H9 (cell line): ENCODE measurements at regions not wholly inside any gene's neighbourhood (a gene's known extent, or its start where the extent isn't known, plus 50 kb on each side); places are given as distances from the start of the nearest gene placed in this dataset.

Source experiments
- DNase-seq: peaks from one replicate; pipeline ENCODE4 v3.0.0-alpha.2; 2017
- H2AFZ ChIP-seq: one replicate; pipeline ENCODE4 v1.6.1; 2013; ENCODE audit warnings: mild to moderate bottlenecking, low read length, control low read depth, moderate library complexity
- H2AK5ac ChIP-seq: 2 replicates; pipeline ENCODE4 v1.6.1; 2013; ENCODE audit warnings: low read length, control low read depth, mixed read lengths; ENCODE audit not compliant: insufficient read length
- H2BK120ac ChIP-seq: one replicate; pipeline ENCODE4 v1.6.1; 2013; ENCODE audit warnings: low read depth, mild to moderate bottlenecking, low read length, control low read depth, inconsistent platforms; ENCODE audit not compliant: poor library complexity, severe bottlenecking
- H2BK12ac ChIP-seq: 2 replicates; pipeline ENCODE4 v1.6.1; 2013; ENCODE audit warnings: low read length, control low read depth, mixed read lengths, low read depth; ENCODE audit not compliant: insufficient read length
- H2BK15ac ChIP-seq: 2 replicates; pipeline ENCODE4 v1.6.1; 2013; ENCODE audit warnings: low read depth, low read length, control low read depth
- H2BK20ac ChIP-seq: one replicate; pipeline ENCODE4 v1.6.1; 2013; ENCODE audit warnings: low read depth, mild to moderate bottlenecking, low read length, control low read depth, inconsistent platforms; ENCODE audit not compliant: poor library complexity, severe bottlenecking
- H2BK5ac ChIP-seq: 2 replicates; pipeline ENCODE4 v1.6.1; 2013; ENCODE audit warnings: low read length, control low read depth, mixed read lengths; ENCODE audit not compliant: insufficient read length
- H3K14ac ChIP-seq: 2 replicates; pipeline ENCODE4 v1.6.1; 2013; ENCODE audit warnings: low read length, control low read depth; ENCODE audit not compliant: insufficient read depth
- H3K18ac ChIP-seq: 2 replicates; pipeline ENCODE4 v1.6.1; 2013; ENCODE audit warnings: low read depth, mild to moderate bottlenecking, mixed read lengths, low read length, control low read depth; ENCODE audit not compliant: insufficient read length
- H3K23ac ChIP-seq: 2 replicates; pipeline ENCODE4 v1.6.1; 2013; ENCODE audit warnings: low read length, control low read depth, mixed read lengths, low read depth; ENCODE audit not compliant: insufficient read length
- H3K23me2 ChIP-seq: 2 replicates; pipeline ENCODE4 v1.6.1; 2013; ENCODE audit warnings: low read depth, mild to moderate bottlenecking, mixed read lengths, low read length, control low read depth; ENCODE audit not compliant: insufficient read length, poor library complexity, severe bottlenecking
- H3K27ac ChIP-seq: 2 replicates; pipeline ENCODE4 v1.5.1; 2013; ENCODE audit warnings: low read length, control low read depth, mixed read lengths, low read depth; ENCODE audit not compliant: insufficient read length
- H3K27me3 ChIP-seq: 2 replicates; pipeline ENCODE4 v1.6.1; 2013; ENCODE audit warnings: low read length, control low read depth, inconsistent platforms; ENCODE audit not compliant: insufficient read depth
- H3K4ac ChIP-seq: 2 replicates; pipeline ENCODE4 v1.6.1; 2013; ENCODE audit warnings: low read depth, mild to moderate bottlenecking, control low read depth, inconsistent platforms, low read length, moderate library complexity
- H3K4me1 ChIP-seq: 2 replicates; pipeline ENCODE4 v1.6.1; 2013; ENCODE audit warnings: low read length, control low read depth, inconsistent platforms; ENCODE audit not compliant: insufficient read depth
- H3K4me2 ChIP-seq: 2 replicates; pipeline ENCODE4 v1.6.1; 2013; ENCODE audit warnings: low read length, control low read depth, mixed read lengths; ENCODE audit not compliant: insufficient read length, insufficient read depth
- H3K56ac ChIP-seq: 2 replicates; pipeline ENCODE4 v1.6.1; 2013; ENCODE audit warnings: low read depth, mild to moderate bottlenecking, mixed read lengths, low read length, control low read depth; ENCODE audit not compliant: insufficient read length
- H3K79me1 ChIP-seq: 2 replicates; pipeline ENCODE4 v1.6.1; 2013; ENCODE audit warnings: low read depth, mild to moderate bottlenecking, moderate library complexity, low read length, control low read depth, inconsistent platforms; ENCODE audit not compliant: insufficient read depth, poor library complexity, severe bottlenecking
- H3K79me2 ChIP-seq: 2 replicates; pipeline ENCODE4 v1.6.1; 2013; ENCODE audit warnings: low read length, control low read depth, inconsistent platforms; ENCODE audit not compliant: insufficient read depth
- H3K9ac ChIP-seq: 2 replicates; pipeline ENCODE4 v1.6.1; 2013; ENCODE audit warnings: low read length, control low read depth, mixed read lengths; ENCODE audit not compliant: insufficient read length; ENCODE audit errors: extremely low read depth
- H3K9me3 ChIP-seq: one replicate; pipeline ENCODE4 v1.6.1; 2013; ENCODE audit warnings: low read depth, low read length, inconsistent platforms; ENCODE audit not compliant: control insufficient read depth
- H3T11ph ChIP-seq: one replicate; pipeline ENCODE4 v1.6.1; 2013; ENCODE audit warnings: mild to moderate bottlenecking, low read length, control low read depth, inconsistent platforms
- H4K20me1 ChIP-seq: one replicate; pipeline ENCODE4 v1.6.1; 2013; ENCODE audit not compliant: control insufficient read depth, insufficient read length, insufficient read depth
- H4K5ac ChIP-seq: 2 replicates; pipeline ENCODE4 v1.6.1; 2013; ENCODE audit warnings: low read depth, mild to moderate bottlenecking, mixed read lengths, low read length, control low read depth; ENCODE audit not compliant: insufficient read length
- H4K8ac ChIP-seq: replicated peaks from 2 replicates; pipeline ENCODE4 v1.6.1; 2013; ENCODE audit warnings: low read length, control low read depth, mixed read lengths, low read depth; ENCODE audit not compliant: insufficient read length
- H4K91ac ChIP-seq: 2 replicates; pipeline ENCODE4 v1.6.1; 2013; ENCODE audit warnings: low read depth, mild to moderate bottlenecking, moderate library complexity, mixed read lengths, low read length, control low read depth; ENCODE audit not compliant: insufficient read length
- H3K27ac Mint-ChIP-seq, 3 experiments: 2 replicates in 2 of 3; 3 replicates in 1 of 3; pipeline ENCODE4 v1.8.0; 2020 to 2021; ENCODE audit warnings: mixed read lengths in 3 of 3, mild to moderate bottlenecking in 1 of 3, moderate library complexity in 1 of 3
- H3K27me3 Mint-ChIP-seq: 2 replicates; pipeline ENCODE4 v1.8.0; 2021; ENCODE audit warnings: low read depth, mild to moderate bottlenecking, moderate library complexity, mixed read lengths
- H3K36me3 Mint-ChIP-seq, 3 experiments: 2 replicates in 2 of 3; 3 replicates in 1 of 3; pipeline ENCODE4 v1.8.0; 2020 to 2021; ENCODE audit warnings: low read depth in 3 of 3, mixed read lengths in 3 of 3; ENCODE audit not compliant: insufficient read depth in 1 of 3
- H3K4me1 Mint-ChIP-seq, 2 experiments: 2 replicates each; pipeline ENCODE4 v1.8.0; 2020; ENCODE audit warnings: mixed read lengths in 2 of 2
- H3K4me3 Mint-ChIP-seq, 2 experiments: 2 replicates in 1 of 2; 3 replicates in 1 of 2; pipeline ENCODE4 v1.8.0; 2020 to 2021; ENCODE audit warnings: mild to moderate bottlenecking in 2 of 2, mixed read lengths in 2 of 2, moderate library complexity in 1 of 2
- H3K9me3 Mint-ChIP-seq, 2 experiments: 2 replicates in 1 of 2; 3 replicates in 1 of 2; pipeline ENCODE4 v1.8.0; 2020; ENCODE audit warnings: mild to moderate bottlenecking in 2 of 2, mixed read lengths in 2 of 2, moderate library complexity in 1 of 2
- whole genome bisulfite sequencing: extraction: QIAGEN DNeasy Blood & Tissue Kit; methylation state at CpG from one replicate; pipeline ENCODE4 v1.1.7; 2013; ENCODE audit warnings: missing lambda C conversion rate, low lambda C conversion rate, mixed read lengths; ENCODE audit not compliant: insufficient read length; ENCODE audit errors: extremely low coverage; 5-methylcytosine and 5-hydroxymethylcytosine counted together
- TF ChIP-seq, protein P1 (sequence below): fragments of 200-600 bp; sonication (generic); conservative IDR thresholded peaks from 3 replicates; pipeline ENCODE4 v1.8.0; 2021; ENCODE audit warnings: antibody characterized with exemption, mild to moderate bottlenecking

DNA sequence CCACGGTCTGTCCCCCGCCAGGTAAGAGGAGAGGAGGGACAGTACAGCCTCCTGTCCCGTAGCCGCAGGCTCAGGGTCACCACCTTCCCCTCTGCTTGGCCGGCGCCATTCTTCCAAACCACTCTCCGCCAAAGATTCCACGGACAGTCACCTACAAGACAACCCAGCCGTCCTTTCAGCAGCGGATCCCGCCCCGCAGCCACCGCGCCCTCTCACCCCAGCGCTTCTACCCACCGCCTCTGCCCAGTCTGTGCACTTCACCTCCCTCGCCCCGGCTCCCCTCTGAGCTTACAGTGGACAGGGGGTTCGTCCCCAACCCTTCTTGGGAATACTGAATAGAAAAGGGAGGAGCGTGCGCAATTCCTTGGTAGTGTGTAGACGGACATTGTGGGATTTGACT is 319.6 kb downstream of the FAM72C start:
- H2BK15ac ChIP-seq = no peak overlapping the region
- H3K9me3 ChIP-seq = peaks cover 86% of the 10 kb centered on the region
- H3K4me1 ChIP-seq = no peaks in the 10 kb centered on the region
- DNase-seq = no peak
- no peak overlapping the region for H3K23ac ChIP-seq
- H4K5ac ChIP-seq = no peak overlapping the region
- H2BK20ac ChIP-seq = no peak overlapping the region
- no peaks in the 10 kb centered on the region for H3K27me3 ChIP-seq
- H3K4ac ChIP-seq = no peak overlapping the region
- H3K4me1 Mint-ChIP-seq = no peaks in the 10 kb centered on the region
- no peak overlapping the region for H2BK5ac ChIP-seq
- H2BK120ac ChIP-seq = no peak overlapping the region
- no peak overlapping the region for H3K27ac ChIP-seq
- peaks cover 19 to 41% (median 37%) of the 10 kb centered on the region in 3 experiments; a peak in 6 of 7 replicates for H3K36me3 Mint-ChIP-seq
- no peaks in the 10 kb centered on the region for H3K79me2 ChIP-seq
- no peaks in the 10 kb centered on the region for H3K23me2 ChIP-seq
- no peak overlapping the region for H3K9ac ChIP-seq
- no peak overlapping the region for H3K14ac ChIP-seq
- H3K4me2 ChIP-seq = no peak overlapping the region
- H2AFZ ChIP-seq = no peak overlapping the region
- no peak overlapping the region for H2AK5ac ChIP-seq
- H3K79me1 ChIP-seq = no peaks in the 10 kb centered on the region
- no CpG with 5 or more reads among the region's 22 CpGs for WGBS
- no peak overlapping the region for H4K91ac ChIP-seq
- H3K56ac ChIP-seq = no peak overlapping the region
- peaks cover 1% of the 10 kb centered on the region; the same call in 1 of the 2 replicates for H3K27me3 Mint-ChIP-seq
- no peak overlapping the region for H3T11ph ChIP-seq
- H3K9me3 Mint-ChIP-seq = peaks cover 99% of the 10 kb centered on the region in 2 experiments
- no peak overlapping the region for H4K8ac ChIP-seq
- H3K4me3 Mint-ChIP-seq = no peak overlapping the region
- no peak overlapping the region for H3K27ac Mint-ChIP-seq
- H4K20me1 ChIP-seq = no peaks in the 10 kb centered on the region
- TF ChIP-seq, protein P1, sequence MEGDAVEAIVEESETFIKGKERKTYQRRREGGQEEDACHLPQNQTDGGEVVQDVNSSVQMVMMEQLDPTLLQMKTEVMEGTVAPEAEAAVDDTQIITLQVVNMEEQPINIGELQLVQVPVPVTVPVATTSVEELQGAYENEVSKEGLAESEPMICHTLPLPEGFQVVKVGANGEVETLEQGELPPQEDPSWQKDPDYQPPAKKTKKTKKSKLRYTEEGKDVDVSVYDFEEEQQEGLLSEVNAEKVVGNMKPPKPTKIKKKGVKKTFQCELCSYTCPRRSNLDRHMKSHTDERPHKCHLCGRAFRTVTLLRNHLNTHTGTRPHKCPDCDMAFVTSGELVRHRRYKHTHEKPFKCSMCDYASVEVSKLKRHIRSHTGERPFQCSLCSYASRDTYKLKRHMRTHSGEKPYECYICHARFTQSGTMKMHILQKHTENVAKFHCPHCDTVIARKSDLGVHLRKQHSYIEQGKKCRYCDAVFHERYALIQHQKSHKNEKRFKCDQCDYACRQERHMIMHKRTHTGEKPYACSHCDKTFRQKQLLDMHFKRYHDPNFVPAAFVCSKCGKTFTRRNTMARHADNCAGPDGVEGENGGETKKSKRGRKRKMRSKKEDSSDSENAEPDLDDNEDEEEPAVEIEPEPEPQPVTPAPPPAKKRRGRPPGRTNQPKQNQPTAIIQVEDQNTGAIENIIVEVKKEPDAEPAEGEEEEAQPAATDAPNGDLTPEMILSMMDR = no peak
- H3K18ac ChIP-seq = no peak overlapping the region
- H2BK12ac ChIP-seq = no peak overlapping the region
